ENCODE measurements at regions not wholly inside any gene's neighbourhood (a gene's known extent, or its start where the extent isn't known, plus 50 kb on each side); places are given as distances from the start of the nearest gene placed in this dataset.

- no peak overlapping the region for H2AFZ ChIP-seq (ENCODE audit: control insufficient read depth, low read depth, low read length)
- WGBS (ENCODE audit: insufficient coverage, insufficient replicate concordance, low lambda C conversion rate, missing lambda C conversion rate): 3% methylated on average over 4 of the region's 4 CpGs
- no peaks in the 10 kb centered on the region for H3K79me2 ChIP-seq (ENCODE audit: control insufficient read depth, insufficient read depth, low read length)
- POLR2A ChIA-PET: no interaction called here
- H3K36me3 ChIP-seq (ENCODE audit: control insufficient read depth in 2 of 2, insufficient read depth in 2 of 2, low read length in 1 of 2): no peaks in the 10 kb centered on the region
- no peak overlapping the region for H3K4me3 ChIP-seq
- in situ Hi-C loops (cut with MboI) (no loop called here), intact Hi-C loops (cut with micrococcal nuclease; ENCODE audit: unreplicated experiment) (no loop called here)
- no peak overlapping the region for H3K9ac ChIP-seq (ENCODE audit: control insufficient read depth, insufficient read depth, low read length)
- H3K4me1 ChIP-seq (ENCODE audit: control insufficient read depth, insufficient read depth, low read length): no peaks in the 10 kb centered on the region
- DNase-seq (ENCODE audit: low read depth, low spot score) (no peak), FAIRE-seq (no peak), ATAC-seq (no peak)
- no peaks in the 10 kb centered on the region for H3K9me3 ChIP-seq (replicated peaks; ENCODE audit: control insufficient read depth, insufficient read depth, low read length)
- SMC1A ChIA-PET (ENCODE audit: uncharacterized antibody, unreplicated experiment): no interaction called here
- H4K20me1 ChIP-seq (ENCODE audit: control insufficient read depth, insufficient read depth): no peaks in the 10 kb centered on the region
- H3K27me3 ChIP-seq (replicated peaks in 1 of 2; ENCODE audit: control insufficient read depth in 2 of 2, insufficient read depth in 2 of 2, low read length in 1 of 2): no peaks in the 10 kb centered on the region
- CTCF ChIA-PET: no interaction called here
- H3K27ac ChIP-seq (ENCODE audit: control insufficient read depth, insufficient read depth): no peak overlapping the region
- H3K4me2 ChIP-seq (ENCODE audit: control insufficient read depth, insufficient read depth): no peak overlapping the region
- no TSS peak for BruUV-seq (replicated peaks)
- RAD21 ChIA-PET (ENCODE audit: unreplicated experiment): no interaction called here
- TF ChIP-seq USF1 (IDR thresholded peaks at IDR 0.05; ENCODE audit: borderline replicate concordance, extremely low read length, insufficient read depth, low read depth, low read length) (no peak), TBL1XR1 (IDR thresholded peaks at IDR 0.05; ENCODE audit: low read depth, low read length) (no peak), ZNF622 (IDR thresholded peaks at IDR 0.05) (no peak), FOXK2 (IDR thresholded peaks at IDR 0.05) (no peak), NFIC (IDR thresholded peaks at IDR 0.05; ENCODE audit: low read depth, low read length) (no peak), NRF1 (conservative IDR thresholded peaks at IDR 0.05; ENCODE audit: low read depth, low read length) (no peak), ZBTB4 (CRISPR knock-in tag; IDR thresholded peaks at IDR 0.05) (no peak), MTA3 (IDR thresholded peaks at IDR 0.05; ENCODE audit: borderline replicate concordance, low read length) (no peak), KAT2A (conservative IDR thresholded peaks at IDR 0.05; ENCODE audit: control insufficient read depth, low read depth, low read length) (no peak), ELK1 (IDR thresholded peaks at IDR 0.05; ENCODE audit: low read depth, low read length) (no peak), IKZF2 (IDR thresholded peaks at IDR 0.05) (no peak), BHLHE40 (IDR thresholded peaks at IDR 0.05; ENCODE audit: borderline replicate concordance in 1 of 2, low read depth in 2 of 2, low read length in 1 of 2) (no peak), MXI1 (IDR thresholded peaks at IDR 0.05; ENCODE audit: low read depth, low read length) (no peak), E4F1 (IDR thresholded peaks at IDR 0.05; ENCODE audit: borderline replicate concordance, partially characterized antibody) (no peak), CEBPB (IDR thresholded peaks at IDR 0.05; ENCODE audit: borderline replicate concordance in 1 of 2, low read depth in 2 of 2, low read length in 2 of 2) (no peak), ZSCAN29 (IDR thresholded peaks at IDR 0.05) (no peak), RB1 (IDR thresholded peaks at IDR 0.05; ENCODE audit: borderline replicate concordance) (no peak)
Measured at GRCh38 chr21:21971384-21971783, 973.2 kb downstream of the NCAM2 start.
